ENCODE measurements at regions not wholly inside any gene's neighbourhood (a gene's known extent, or its start where the extent isn't known, plus 50 kb on each side); places are given as distances from the start of the nearest gene placed in this dataset.

DNA sequence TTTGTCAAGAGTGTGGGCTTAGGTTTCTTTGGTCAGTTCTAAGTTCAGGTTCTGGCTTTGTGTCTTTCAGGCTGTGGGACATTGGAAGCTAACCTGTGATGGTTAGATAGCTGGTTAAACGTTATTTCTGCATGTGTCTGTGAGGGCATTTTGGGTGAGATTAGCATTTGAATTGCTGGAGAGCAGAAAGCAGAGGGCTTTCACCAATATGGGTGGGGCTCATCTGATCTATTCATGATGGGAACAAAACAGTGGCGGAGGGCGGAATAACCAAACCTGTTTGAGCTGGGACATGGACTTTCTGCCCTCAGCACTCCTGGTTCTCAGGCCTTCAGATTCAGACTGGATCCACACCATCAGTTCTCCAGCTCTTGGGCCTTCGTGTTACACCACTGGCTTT lies 195.4 kb downstream of the KLF13 start:
- Mint-ChIP-seq H3K9me3 (no peaks in the 10 kb centered on the region), H3K27me3 (peaks cover 14% of the 10 kb centered on the region), H3K27ac (no peak overlapping the region), H3K4me3 (no peak overlapping the region), H3K36me3 (ENCODE audit: low read depth) (no peaks in the 10 kb centered on the region), H3K4me1 (no peaks in the 10 kb centered on the region)
- TF ChIP-seq, protein P1, sequence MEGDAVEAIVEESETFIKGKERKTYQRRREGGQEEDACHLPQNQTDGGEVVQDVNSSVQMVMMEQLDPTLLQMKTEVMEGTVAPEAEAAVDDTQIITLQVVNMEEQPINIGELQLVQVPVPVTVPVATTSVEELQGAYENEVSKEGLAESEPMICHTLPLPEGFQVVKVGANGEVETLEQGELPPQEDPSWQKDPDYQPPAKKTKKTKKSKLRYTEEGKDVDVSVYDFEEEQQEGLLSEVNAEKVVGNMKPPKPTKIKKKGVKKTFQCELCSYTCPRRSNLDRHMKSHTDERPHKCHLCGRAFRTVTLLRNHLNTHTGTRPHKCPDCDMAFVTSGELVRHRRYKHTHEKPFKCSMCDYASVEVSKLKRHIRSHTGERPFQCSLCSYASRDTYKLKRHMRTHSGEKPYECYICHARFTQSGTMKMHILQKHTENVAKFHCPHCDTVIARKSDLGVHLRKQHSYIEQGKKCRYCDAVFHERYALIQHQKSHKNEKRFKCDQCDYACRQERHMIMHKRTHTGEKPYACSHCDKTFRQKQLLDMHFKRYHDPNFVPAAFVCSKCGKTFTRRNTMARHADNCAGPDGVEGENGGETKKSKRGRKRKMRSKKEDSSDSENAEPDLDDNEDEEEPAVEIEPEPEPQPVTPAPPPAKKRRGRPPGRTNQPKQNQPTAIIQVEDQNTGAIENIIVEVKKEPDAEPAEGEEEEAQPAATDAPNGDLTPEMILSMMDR (IDR thresholded peaks at IDR 0.05): no peak
- intact Hi-C loops (cut with micrococcal nuclease): no loop called here
- DNase-seq: no peak
- ChIA-PET CTCF (no interaction called here), POLR2A (no interaction called here)
- no peak for ATAC-seq (ENCODE audit: low read depth)

DNA sequence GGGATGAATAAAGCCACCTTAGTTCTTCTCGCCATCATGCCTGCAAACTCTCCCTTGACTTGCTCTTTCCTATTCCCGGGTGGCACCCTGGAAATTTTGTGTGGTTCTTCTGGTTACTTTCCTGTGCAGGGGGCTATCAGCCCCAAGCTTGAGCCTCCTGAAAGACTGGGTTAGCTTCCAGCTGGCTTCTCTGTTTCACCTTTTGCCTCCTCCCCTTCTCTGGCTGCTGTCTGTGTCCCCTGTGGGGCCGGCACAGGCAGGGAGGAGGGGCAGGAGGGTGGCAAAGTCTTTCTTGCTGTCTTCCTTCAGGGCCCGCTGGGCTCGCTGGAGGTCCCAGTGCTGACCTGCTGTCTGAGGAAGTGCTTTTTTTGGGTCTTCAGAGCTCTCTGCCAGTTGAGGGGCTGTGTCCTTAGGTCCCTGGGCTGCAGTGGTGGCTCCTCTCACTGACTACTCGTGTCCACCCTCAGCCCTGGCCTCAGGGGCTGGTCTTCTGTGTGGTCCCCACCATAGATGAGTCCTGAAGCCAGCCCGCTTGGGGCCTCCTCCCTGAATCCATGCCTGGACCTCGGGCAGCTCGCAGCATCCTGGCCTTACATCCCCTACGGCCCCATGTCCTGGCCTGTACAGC lies 196.5 kb downstream of the KLF13 start:
- Mint-ChIP-seq H3K36me3 (ENCODE audit: low read depth) (no peaks in the 10 kb centered on the region), H3K4me1 (no peaks in the 10 kb centered on the region), H3K9me3 (no peaks in the 10 kb centered on the region), H3K27me3 (peaks cover 14% of the 10 kb centered on the region), H3K4me3 (no peak overlapping the region), H3K27ac (no peak overlapping the region)
- ChIA-PET POLR2A (no interaction called here), CTCF (no interaction called here)
- TF ChIP-seq, protein P1 (IDR thresholded peaks at IDR 0.05): no peak
- intact Hi-C loops (cut with micrococcal nuclease): no loop called here
- no peak for ATAC-seq (ENCODE audit: low read depth)
- DNase-seq: no peak

DNA sequence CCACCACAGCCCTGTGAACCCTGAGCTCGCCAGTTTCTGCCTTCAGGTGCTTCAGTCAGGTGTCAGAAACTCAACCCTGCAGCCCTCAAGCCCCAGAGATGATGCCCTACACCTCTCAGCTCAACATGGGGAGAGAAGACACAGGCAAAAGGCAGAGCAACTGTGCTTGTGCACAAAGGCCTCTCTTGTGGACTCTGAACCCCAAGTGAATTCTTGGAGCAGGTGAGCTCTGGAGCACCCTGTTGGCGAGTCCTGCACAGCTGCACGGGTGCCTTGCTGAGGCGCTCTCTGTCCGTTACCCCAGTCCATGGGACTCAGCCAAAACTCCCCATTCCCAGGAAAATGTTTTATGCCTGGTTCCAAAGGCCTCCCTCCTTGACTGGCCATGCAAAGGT lies 197.0 kb downstream of the KLF13 start:
- no peak overlapping the region for H3K4me3 Mint-ChIP-seq
- no peaks in the 10 kb centered on the region for H3K36me3 Mint-ChIP-seq (ENCODE audit: low read depth)
- H3K27me3 Mint-ChIP-seq: peaks cover 16% of the 10 kb centered on the region
- TF ChIP-seq, protein P1 (IDR thresholded peaks at IDR 0.05): no peak
- H3K4me1 Mint-ChIP-seq: no peaks in the 10 kb centered on the region
- CTCF ChIA-PET: no interaction called here
- ATAC-seq (ENCODE audit: low read depth): no peak
- no peak overlapping the region for H3K27ac Mint-ChIP-seq
- DNase-seq: no peak
- no peaks in the 10 kb centered on the region for H3K9me3 Mint-ChIP-seq
- POLR2A ChIA-PET: no interaction called here
- intact Hi-C loops (cut with micrococcal nuclease): no loop called here

DNA sequence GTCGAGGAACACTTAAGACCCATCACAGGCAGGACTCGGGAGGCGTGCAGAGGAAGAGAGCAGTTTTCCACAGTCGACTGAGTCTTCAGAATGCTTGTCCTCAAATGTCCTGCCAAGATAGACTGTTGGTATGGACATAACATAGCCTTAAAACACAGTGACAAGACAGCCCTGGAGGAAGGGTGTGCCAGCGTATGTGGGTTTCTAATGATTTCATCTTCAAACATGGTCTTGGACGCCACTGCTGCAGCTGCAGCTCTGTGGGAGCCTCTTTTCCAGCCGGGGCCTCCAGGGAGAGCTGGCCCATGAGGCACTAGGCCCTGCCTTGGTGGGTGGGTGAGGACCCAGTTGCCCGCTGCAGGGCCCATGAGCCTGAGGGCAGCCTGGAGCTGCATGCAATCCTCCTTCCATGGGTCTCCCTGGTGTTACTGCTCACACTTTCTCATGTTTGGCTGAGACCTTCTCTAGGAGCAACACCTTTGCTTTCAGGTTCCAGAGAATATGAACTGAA lies 198.6 kb downstream of the KLF13 start:
- intact Hi-C loops (cut with micrococcal nuclease): no loop called here
- Mint-ChIP-seq H3K4me1 (no peaks in the 10 kb centered on the region), H3K27ac (no peak overlapping the region), H3K36me3 (ENCODE audit: low read depth) (no peaks in the 10 kb centered on the region), H3K4me3 (no peak overlapping the region), H3K27me3 (peaks cover 13% of the 10 kb centered on the region), H3K9me3 (no peaks in the 10 kb centered on the region)
- no peak for ATAC-seq (ENCODE audit: low read depth)
- no peak for DNase-seq
- TF ChIP-seq, protein P1 (IDR thresholded peaks at IDR 0.05): no peak
- CTCF ChIA-PET: no interaction called here
- POLR2A ChIA-PET: no interaction called here

DNA sequence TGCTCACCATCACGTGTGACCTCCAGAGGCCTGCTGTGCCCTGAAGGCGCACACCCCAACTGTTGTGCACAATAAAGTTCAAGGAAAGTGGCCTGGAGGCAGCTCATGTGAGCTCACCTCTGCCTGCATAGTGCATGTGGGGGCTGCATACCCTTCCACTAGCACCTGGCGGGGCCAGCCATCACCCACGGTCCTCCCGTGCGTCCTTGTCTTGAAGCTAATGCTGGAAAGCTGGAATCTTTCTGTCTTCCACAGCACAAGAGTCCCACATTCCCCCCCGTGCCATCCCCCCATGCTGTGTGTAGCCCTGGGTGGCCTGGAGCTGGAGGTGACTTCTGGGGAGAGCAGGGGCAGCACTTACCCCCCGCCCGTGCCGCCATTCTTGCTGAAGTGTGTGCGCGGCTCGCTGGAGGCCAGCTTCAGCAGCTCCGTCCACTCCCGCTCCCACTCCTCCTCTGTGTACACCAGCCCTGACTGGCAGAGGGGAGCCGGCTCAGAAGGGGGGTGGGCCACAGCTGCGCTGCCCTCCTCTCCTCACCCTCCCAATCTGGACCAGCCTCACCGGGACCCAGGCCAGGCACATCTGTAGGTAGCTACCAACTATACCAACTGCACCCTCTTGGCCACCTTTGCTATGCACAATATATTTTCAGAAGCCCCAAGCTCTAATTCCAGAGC lies 199.5 kb downstream of the KLF13 start:
- Mint-ChIP-seq H3K27ac (no peak overlapping the region), H3K9me3 (no peaks in the 10 kb centered on the region), H3K4me1 (no peaks in the 10 kb centered on the region), H3K4me3 (no peak overlapping the region), H3K36me3 (ENCODE audit: low read depth) (no peaks in the 10 kb centered on the region), H3K27me3 (peaks cover 18% of the 10 kb centered on the region)
- ATAC-seq (ENCODE audit: low read depth) (no peak), DNase-seq (no peak)
- ChIA-PET POLR2A (no interaction called here), CTCF (no interaction called here)
- TF ChIP-seq, protein P1 (IDR thresholded peaks at IDR 0.05): no peak
- intact Hi-C loops (cut with micrococcal nuclease): no loop called here

Measured in activated B cell treated with CpG ODN at 0.5 μM for 24 hours (primary cell).